HG03045 (cell line): ENCODE measurements at regions not wholly inside any gene's neighbourhood (a gene's known extent, or its start where the extent isn't known, plus 50 kb on each side); places are given as distances from the start of the nearest gene placed in this dataset.

Source experiments
- ATAC-seq: cut with Tn5 transposase; IDR thresholded peaks from one replicate; pipeline ENCODE4 v1.9.1; 2021; ENCODE audit warnings: mild to moderate bottlenecking, moderate library complexity; ENCODE audit not compliant: unreplicated experiment

DNA sequence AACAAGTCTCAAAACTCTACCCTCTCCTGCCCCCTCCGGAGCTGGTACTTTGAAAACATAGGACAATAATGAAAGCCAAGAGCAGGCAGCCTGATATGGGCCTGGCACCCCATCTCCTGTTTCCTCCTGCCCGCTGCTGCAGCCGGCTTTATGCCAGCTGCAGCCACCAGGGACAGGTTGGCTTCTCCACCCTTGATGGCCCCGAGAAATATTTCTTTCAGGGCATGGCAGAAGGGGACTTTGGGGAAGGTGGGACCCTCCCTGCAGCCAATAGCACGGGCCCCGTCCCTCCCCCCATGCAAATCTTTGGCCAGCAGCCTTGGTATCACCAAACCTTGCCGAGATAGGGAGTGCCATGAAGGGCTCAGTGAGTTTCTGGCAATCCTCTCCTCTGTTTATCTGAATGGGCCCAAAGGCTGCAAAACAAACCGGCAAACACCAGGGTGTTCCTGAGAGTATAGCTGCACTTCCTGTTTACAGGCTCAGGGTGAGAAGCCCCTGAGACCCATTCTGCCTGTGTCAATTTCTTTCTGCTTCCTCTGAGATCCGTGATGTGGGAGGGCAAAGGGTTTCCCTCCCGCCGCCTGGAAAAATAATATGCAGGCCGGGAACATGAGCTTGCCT is 73.4 kb upstream of the BOD1 start:
- no peak for ATAC-seq

DNA sequence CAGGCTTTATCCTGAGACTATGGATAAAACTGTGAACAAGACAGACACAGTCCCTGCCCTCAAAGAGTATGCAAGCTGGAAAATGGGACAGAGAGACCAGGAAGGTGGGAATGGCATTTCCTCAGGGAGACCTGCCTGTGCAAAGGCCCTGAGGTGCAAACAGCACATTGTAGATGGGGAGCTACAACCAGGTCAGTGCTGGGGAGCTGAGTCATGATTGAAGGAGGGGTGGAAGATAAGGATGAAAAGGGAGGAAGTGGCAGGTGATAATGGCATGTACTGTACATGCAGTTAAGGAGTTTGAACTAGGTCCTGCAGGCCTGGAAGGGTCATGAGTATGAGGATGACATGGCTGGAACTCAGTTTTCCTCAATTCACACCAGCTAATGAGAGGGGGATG is 75.5 kb upstream of the BOD1 start:
- ATAC-seq: no peak

DNA sequence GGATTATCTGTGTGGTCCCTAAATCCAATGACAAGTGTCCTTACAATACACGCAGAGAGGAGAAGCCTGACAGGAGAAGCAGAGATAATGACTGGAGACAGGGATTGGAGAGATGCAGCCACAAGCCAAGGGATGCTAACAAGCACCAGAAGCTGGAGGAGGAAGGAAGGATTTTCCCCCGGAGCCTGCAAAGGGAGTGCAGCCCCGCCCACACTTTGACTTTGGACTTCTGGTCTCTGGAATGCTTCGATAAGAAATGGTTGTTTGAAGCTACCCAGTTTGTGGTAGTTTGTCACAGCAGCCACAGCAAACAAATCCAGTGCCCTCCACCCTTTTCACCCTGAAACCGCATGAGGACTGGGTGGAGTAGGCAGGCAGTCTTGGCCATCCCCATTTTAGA is 77.2 kb upstream of the BOD1 start:
- no peak for ATAC-seq

DNA sequence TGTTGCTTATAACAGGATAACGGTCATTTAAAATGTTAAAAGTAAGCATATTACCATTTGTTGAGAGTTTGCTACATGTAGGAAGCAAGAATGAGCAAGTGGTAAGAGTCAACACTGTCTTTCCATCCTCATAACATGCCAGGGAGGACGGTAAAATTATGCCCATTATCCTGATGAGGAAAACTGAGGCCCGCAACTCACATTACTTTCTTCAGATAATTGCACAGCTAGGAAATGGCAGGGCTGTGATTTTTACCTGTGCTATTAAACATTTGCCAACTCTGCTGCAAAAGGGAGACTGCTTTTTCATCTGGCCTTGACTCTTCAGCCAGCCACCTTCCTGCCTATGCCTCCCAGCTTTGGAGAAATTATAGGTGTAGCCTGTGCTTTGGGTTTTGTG is 79.8 kb upstream of the BOD1 start:
- no peak for ATAC-seq

DNA sequence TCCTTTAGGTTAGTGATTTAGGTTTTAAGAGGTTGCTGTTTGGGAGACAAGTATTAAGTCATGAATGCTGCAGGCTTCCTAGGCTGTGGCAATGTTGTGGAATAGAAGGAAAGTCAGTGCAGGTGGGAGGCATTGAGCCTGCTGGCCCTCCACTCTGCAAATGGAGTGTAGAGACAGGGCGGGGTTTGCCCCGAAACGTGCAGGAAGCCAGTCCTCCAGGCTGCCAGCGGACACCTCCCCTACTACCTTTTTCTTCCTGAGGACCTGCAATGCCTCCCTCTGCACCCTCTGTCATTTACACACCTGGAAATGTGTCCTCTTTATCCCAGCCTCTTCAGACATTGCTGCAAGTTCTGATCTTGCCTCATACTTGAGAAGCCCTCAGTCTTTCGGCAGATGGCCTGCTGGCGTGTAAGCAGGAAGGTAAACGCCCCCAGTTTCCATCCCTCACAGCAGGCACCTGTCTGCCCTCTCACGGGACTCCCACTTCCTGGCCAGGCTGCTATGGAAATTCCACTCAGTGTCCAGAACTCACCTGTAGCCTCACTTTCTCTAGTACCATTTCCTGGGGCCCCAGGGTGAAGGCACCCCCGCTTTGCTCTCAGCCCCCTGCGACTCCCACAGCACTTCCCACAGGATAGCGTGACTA is 81.6 kb upstream of the BOD1 start:
- no peak for ATAC-seq

DNA sequence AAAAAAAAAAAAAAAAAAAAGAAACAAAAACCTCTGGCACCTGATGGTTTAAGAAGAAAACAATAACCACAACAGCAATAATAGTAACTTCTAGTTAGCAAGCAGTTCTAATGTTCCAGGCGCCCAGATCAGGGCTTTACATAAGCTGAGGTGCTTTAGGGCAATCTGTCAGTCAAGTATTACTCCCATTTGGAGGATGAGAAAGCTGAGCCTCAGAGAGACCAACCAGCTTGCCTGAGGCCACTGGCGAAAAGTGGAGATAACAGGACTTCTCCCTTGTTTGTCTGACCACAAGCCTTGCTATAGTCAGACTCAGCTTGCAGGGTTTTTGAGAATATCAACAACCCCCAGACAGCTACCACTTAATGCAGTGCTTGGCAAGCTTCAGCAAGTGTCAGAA is 83.5 kb upstream of the BOD1 start:
- no peak for ATAC-seq

DNA sequence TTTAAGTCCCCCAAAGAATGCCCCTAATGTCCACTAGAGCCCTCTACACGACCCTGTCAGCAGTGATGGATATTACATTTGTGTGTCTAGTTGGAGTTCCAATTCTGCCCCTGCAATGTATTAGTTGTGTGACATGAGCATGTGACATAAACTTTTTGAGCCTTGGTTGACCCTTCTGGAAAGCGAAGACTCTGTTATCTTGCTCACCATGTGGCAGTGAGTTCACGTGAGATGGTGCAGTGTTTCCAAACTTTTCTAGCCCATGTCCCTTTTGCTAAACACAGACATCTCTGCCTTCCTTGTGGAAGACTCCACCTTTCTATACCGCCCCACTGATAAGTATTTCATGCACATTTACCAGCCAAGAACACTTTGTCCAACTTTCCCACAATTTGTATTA is 87.0 kb upstream of the BOD1 start:
- no peak for ATAC-seq

DNA sequence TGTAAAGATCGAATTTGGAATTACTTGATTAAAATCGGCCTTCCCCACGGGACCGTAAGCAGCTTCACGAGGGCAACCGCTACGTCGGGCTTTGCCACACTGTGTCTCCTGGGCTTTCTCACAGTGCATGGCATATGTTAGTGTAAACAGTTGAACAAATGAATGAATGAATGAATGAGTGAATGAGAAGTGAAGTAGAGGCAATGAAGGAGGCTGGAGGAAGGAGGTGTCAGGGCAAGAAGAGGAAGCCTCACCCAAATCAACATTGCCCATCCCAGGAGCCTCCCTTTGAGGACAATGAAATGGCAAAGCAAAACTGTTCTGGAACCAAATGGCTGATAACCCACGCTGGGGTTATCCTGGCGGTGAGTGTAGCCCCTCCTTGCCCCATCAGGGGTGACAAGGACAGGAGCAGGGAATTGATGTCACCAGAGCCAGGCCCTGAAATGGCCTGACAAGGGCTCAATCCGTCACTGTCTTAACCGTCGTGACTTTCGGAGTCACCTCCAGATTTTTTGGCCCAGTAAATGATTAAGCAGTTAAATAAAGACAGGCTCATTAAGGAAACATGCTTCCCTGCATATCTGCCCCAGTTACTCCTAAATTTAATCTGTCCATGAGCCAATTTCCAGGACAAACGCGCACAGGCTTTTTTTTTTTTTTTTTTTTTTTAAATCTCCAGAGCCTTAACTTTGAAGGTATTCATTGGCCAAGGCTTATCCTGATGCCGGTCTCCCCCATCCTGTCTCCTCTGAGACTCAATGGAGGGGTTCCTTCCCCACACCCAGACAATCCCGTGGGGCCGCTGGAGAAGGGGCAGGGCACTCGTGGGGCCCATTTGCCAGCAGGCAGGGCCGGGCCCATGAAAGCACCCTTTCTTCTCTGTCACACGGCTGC is 88.4 kb upstream of the BOD1 start:
- no peak for ATAC-seq

DNA sequence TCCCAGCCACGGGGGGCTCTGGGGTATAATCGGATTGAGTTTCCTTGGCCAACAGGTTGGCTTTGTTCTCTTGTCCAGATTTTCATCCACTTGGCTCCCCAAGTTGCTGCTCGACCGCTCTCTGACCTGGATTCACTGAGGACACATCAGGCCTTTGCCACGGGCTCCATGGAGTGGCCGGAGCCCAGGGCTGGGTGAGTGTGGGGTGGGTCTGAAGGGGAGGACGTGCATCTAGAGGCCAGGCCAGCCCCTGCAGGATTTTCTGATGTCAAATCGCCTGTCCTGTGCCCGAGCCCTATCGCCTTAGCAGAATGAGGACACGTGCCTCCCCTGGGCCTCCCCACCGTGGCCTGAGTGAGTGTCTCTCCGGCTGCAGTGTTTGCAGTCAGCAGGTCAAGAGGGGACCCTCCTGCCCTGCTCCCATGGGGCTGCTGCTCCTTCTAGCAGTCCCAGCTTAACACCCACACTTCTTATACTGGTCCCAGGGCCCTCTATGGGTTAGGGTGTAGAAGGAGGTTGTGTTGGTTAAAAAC is 89.1 kb upstream of the BOD1 start:
- no peak for ATAC-seq

DNA sequence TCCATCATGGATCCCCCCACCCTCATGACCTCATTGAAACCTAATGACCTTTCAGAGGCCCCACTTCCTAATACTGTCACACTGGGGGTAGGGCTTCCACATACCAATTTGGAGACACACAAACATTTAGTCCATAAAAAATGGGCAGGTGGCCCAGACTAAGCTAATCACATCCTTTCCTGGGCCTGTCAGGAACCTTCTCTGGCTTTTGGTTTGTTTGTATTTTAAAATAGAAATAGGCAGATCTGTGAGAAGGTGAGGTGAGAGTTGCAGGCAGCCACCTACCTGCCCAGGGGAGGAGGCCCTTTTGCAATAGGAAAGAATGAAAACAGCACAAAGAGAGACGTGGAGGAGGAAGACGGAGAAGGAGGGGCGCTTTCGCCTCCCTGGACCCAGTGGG is 90.2 kb upstream of the BOD1 start:
- ATAC-seq: no peak

DNA sequence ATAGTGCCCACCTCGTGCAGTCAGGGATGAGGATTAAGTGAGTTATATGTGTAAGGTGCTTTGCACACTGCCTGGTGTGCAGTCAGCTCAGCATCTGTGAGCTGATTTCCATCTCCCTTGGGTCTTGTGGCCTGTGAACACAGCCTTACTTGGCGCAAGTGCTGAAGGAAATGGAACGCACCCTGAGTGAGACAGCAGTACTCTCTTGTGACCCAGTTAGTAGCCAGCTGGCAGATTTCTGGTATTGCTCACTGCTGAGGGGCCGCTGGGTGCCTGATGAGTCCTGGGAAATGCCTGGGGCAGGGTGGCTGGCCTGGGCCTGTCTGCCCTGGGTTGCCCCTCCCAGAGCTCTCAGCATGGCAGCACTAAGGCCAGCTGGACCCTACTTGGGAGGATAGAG is 90.9 kb upstream of the BOD1 start:
- ATAC-seq: no peak

DNA sequence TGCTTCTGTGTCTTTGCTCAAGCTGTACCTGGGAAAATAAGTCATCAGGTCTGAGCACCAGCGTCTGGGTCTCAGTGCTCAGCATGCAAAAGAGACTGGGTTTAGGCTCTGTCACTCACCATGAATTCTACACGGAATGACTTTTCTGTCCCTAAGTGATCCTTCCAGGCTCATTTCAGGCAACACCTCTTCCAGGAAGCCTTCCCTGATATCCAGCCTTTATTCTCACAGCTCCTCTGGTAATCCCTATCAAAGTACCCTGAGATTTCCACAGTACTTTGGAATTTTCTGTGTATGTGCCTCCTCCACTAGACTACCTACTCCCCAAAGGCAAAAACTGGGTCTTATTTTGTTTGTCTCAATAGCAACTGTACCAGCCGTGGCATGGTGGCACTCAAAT is 92.7 kb upstream of the BOD1 start:
- no peak for ATAC-seq

DNA sequence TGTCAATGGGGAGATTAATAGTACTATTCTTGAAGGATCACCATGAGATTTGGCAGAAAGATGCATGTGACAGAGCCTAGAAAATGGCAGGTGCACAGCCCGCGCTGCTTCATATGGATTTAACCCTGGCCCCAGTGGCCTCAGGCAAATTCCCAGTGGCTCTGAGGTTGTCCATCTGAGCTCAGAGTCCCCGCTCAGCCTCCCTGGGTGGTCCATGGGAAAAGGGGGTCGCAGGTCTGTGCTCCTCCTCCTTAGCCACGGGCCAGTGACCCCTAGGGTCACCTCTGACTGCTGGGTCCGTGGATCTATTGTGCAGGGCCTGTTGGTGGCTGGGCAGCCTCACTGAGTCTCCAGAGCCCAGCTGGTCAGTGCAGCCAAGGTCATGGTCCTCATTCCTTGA is 93.3 kb upstream of the BOD1 start:
- ATAC-seq: no peak

DNA sequence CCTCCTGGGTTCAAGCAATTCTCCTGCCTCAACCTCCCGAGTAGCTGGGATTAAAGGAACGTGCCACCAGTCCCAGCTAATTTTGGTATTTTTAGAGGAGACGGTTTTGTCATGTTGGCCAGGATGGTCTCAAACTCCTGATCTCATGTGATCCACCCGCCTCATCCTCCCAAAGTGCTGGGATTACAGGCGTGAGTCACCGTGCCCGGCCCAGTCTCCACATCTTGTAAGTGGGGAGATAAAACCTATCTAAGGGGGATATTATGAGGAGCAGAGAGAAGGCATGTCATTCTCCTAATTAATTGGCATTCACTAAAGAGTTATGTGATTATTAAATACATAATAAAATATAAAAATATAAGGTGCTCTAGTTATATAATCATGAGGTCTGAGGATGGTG is 94.1 kb upstream of the BOD1 start:
- ATAC-seq: no peak

DNA sequence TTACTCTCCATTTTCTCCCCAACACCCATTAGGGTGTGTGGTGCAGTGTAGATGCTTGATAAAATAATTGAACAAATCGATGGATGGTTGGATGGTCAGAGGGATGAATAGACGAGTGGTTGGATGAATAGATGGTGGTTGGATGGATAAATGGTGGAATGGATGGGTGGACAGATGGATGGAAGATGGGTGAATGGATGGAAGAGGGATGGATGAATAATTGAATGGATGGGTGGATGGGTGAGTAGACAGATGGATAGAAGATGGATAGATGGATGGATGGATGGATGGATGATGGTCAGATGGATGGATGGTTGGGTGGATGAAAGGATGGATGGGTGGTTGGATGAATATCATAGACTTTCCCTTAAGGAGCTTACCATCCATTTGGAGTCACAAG is 95.0 kb upstream of the BOD1 start:
- ATAC-seq: no peak

DNA sequence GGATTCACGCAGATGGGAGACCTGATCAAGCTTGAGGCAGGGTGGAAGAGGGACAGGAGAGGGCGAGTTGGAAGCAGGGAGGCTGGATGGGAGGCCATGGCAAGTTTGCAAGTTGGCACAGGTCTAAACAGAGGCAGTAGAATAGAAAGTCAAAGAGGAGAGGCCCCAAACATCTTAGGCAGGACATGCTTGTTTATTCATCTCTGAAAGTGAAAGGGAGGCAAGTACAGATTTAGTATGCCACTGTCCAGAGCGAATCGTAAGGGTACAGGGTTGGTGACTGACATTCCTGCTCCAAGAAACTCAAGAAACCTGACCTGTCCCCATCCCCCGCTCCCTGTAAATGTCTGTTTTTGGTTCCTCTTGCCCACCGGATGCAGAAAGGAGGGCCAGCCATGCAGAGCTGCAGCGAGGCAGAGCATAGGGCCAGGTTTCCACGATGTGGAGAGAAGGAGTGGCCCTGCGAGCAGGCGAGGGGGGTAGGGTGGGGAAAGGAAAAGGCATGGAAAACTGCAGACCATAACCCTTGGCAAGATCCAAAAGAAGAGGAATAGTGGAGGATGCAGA is 96.2 kb upstream of the BOD1 start:
- no peak for ATAC-seq

DNA sequence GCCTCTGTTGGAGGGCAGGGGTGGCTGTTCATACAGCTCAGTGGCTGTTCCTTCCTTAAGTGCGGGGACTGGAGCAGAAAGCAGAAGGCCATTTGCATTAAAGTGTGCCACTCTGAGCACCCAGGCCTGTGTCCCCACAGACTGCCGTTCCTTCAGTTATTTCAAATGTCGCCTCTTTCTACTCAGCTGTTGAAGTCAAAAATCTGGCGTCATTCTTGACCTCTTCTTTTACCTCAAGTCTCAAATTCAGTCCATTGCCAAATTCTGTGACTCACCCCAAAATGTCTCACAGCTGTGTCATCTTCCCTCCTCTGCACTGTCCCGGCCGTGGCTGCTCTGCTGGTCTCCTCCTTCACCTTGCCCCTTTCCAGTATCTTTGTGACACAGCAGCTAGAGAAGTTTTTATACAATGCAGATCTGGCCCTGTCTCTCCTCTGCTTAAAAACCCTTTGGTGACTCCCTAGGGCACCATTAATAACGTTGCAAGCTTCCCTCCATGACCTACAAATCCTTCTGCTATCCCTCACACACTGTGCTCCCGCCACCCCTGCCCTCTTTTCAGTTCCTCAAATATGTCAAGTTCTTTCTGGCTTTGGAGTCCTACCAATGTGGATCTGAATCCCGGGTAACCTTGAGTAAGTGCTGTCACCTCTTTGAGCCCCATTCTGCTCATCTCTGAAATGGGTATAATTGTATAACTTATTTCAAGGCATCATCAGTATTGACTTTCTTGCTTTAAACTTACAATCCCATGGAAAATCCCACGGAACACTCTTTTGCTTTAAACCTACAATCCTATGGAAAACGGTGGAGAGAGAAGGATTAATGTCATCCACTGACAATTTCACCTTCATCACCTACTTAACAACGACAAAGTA is 98.3 kb upstream of the BOD1 start:
- ATAC-seq: no peak

DNA sequence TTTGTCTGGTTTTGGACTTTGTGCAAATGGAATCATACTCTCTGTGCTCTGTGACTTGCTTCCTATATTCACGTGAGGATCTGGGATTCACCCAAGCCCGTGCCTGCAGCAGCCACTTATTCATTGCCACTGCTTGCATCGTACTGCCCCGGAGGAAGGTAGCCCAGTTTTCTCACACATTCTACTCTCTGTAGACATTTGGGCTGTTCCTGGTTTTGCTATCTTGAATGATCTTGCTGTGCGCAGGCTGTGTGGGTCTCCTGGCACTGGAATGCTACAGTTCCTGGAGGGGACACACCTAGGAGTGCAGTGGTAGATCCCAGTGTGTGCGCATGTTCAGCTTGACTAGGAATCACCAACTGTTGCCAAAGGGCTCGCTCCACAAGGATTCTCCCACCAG is 99.2 kb upstream of the BOD1 start:
- ATAC-seq: no peak

DNA sequence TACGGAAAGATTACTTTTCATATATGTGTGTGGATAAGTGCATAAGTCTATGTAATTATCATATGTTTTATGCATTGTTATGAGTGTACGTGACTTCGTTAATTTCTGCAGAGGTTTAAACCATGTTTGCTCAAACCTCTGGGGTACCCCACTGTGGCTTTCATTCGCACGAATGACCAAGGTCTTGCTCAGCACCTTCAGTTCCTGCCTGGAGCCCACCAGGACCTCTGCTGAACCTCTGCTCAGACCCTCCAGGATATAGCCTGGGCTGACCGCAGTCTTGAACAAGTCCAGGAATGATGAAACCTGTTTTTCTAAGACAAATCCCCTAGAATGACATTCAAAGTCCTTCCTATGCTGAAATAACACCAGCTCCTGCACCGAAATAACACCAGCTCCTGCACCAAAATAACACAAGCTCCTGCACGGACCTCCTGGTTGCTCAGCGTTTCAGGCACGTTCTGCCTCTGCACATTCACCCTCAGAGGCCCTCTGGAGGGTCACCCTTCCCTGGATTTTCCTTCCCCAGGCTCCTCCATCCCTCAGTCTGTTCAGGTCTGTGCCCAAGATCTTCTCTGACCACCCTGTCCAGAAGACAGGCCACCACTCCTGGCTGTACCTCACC is 99.7 kb upstream of the BOD1 start:
- no peak for ATAC-seq

DNA sequence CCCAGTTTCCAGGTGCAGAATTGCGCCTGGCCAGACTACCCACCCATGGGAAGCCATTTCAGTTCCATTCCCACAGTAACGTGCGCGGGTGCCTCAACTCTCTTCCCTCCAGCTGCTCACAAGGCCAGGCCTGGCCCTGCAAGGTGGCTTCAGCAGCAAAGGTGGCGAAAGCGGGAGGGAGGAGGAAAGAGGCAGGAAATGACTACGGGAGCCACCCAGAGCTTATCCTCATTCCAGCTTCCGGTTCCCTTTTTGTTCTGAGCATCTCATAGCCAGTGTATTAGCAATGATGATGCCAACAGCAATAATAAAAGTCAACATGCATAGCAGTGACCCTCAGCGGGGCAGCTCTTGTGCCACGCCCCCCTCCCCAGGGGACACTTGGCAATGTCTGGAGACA is 101.5 kb upstream of the BOD1 start:
- no peak for ATAC-seq
